Uterus (tissue), 2 donors: ENCODE measurements at regions not wholly inside any gene's neighbourhood (a gene's known extent, or its start where the extent isn't known, plus 50 kb on each side); places are given as distances from the start of the nearest gene placed in this dataset.

Experiments
- CTCF ChIP-seq, 4 experiments: fragments of 200-600 bp in 2 of 4; fragments of 450-650 bp in 2 of 4; sonication (generic) in 2 of 4; IDR thresholded peaks; one replicate each; pipeline ENCODE4 v1.5.1; 2016 to 2019; ENCODE audit warnings: antibody characterized with exemption in 4 of 4, mild to moderate bottlenecking in 2 of 4, moderate library complexity in 1 of 4
- POLR2A ChIP-seq, 2 donors: fragments of 450-650 bp; IDR thresholded peaks; one replicate each; pipeline ENCODE4 v1.6.1; 2016; ENCODE audit warnings: antibody characterized with exemption in 2 of 2, mild to moderate bottlenecking in 1 of 2, moderate library complexity in 1 of 2

DNA sequence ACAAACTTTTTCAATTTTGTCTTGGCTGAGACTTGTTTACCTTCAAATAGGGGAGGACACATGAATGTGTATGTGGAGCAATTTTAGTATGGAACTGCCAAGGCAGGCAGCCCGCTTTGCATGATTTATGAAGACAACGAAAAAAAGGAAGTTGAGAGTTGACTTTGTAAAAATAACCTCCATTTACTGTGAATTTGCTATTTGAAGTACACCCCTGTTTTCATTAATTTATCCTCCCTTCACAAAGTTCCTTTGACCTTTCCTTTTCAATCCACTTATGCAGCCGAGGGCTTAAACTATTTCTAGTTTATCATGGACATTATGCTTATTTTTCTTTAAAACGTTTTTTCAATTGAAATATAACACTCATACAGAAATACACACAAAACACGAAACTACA is 369.6 kb upstream of the CADM1 start:
- TF ChIP-seq POLR2A (IDR thresholded peaks at IDR 0.05) (no peak), CTCF (IDR thresholded peaks at IDR 0.05) (no peak)
